OCI-LY7 (cell line): ENCODE measurements at regions not wholly inside any gene's neighbourhood (a gene's known extent, or its start where the extent isn't known, plus 50 kb on each side); places are given as distances from the start of the nearest gene placed in this dataset.

ENCODE experiments used
- BruUV-seq: library from RNA; stranded (reverse); fragments of 400-500 nt; replicated peaks from 2 replicates; lab custom pipeline; 2021; lab: Mats Ljungman, UMichigan
- CTCF ChIA-PET: fragments of 300-600 bp; sonication (Branson Sonifier 250); formaldehyde crosslinking; loops from one replicate; lab custom pipeline; 2022; ENCODE audit warnings: antibody characterized with exemption; ENCODE audit not compliant: unreplicated experiment; lab: Charles Lee
- POLR2A ChIA-PET: fragments of 300-600 bp; sonication (Branson Sonifier 250); formaldehyde crosslinking; loops from one replicate; lab custom pipeline; 2022; ENCODE audit warnings: antibody characterized with exemption; lab: Charles Lee
- DNase-seq: peaks from one replicate; pipeline ENCODE4 v3.0.0-alpha.2; 2015; ENCODE audit warnings: low spot score
- H2AFZ ChIP-seq: fragments of 200-600 bp; sonication (generic), shearing (Covaris generic); 2 replicates; pipeline ENCODE4 v1.6.1; 2014; ENCODE audit warnings: mild to moderate bottlenecking, antibody characterized with exemption, low read length, moderate library complexity
- H3K27ac ChIP-seq: fragments of 200-600 bp; sonication (generic); 2 replicates; pipeline ENCODE4 v1.5.1; 2014; ENCODE audit warnings: mixed run types, low read depth, mild to moderate bottlenecking, moderate library complexity, low read length, inconsistent platforms; ENCODE audit not compliant: poor library complexity, severe bottlenecking
- H3K36me3 ChIP-seq: fragments of 200-600 bp; sonication (generic); 2 replicates; pipeline ENCODE4 v1.6.1; 2014; ENCODE audit warnings: mild to moderate bottlenecking, antibody characterized with exemption, low read length, moderate library complexity, mixed read lengths; ENCODE audit not compliant: insufficient read depth
- H3K4me1 ChIP-seq: fragments of 200-600 bp; sonication (generic); 2 replicates; pipeline ENCODE4 v1.5.1; 2014; ENCODE audit warnings: mild to moderate bottlenecking, low read length; ENCODE audit not compliant: insufficient read depth, poor library complexity, severe bottlenecking
- H3K4me2 ChIP-seq: fragments of 200-600 bp; sonication (generic); 2 replicates; pipeline ENCODE4 v1.6.1; 2014; ENCODE audit warnings: mild to moderate bottlenecking, low read length
- H3K4me3 ChIP-seq: fragments of 200-600 bp; sonication (generic); 2 replicates; pipeline ENCODE4 v1.5.1; 2014; ENCODE audit warnings: mild to moderate bottlenecking, low read depth, low read length; ENCODE audit not compliant: poor library complexity, severe bottlenecking
- H3K79me2 ChIP-seq: fragments of 200-600 bp; sonication (generic); 2 replicates; pipeline ENCODE4 v1.6.1; 2016; ENCODE audit warnings: low read depth, mild to moderate bottlenecking, low read length, moderate library complexity, mixed read lengths; ENCODE audit not compliant: insufficient read depth
- H3K9me2 ChIP-seq: fragments of 200-600 bp; sonication (generic); 2 replicates; pipeline ENCODE4 v1.6.1; 2016; ENCODE audit warnings: mild to moderate bottlenecking, low read length, mixed read lengths; ENCODE audit not compliant: insufficient read depth
- H3K9me3 ChIP-seq: fragments of 200-600 bp; sonication (generic); 2 replicates; pipeline ENCODE4 v1.6.1; 2014; ENCODE audit warnings: mild to moderate bottlenecking, mixed run types, low read length, mixed read lengths
- H4K20me1 ChIP-seq: fragments of 200-600 bp; sonication (generic); 2 replicates; pipeline ENCODE4 v1.6.1; 2014; ENCODE audit warnings: mild to moderate bottlenecking, antibody characterized with exemption, low read length, moderate library complexity, mixed read lengths; ENCODE audit not compliant: insufficient read depth
- CTCF ChIP-seq: fragments of 200-600 bp; sonication (generic); conservative IDR thresholded peaks from 2 replicates; pipeline ENCODE4 v1.5.1; 2014; ENCODE audit warnings: mild to moderate bottlenecking, antibody characterized with exemption, low read length, moderate library complexity, mixed read lengths
- EZH2phosphoT487 ChIP-seq: fragments of 200-600 bp; sonication (generic); IDR thresholded peaks from 2 replicates; pipeline ENCODE4 v1.6.1; 2018; ENCODE audit warnings: low read depth, borderline replicate concordance, mild to moderate bottlenecking, mixed run types, antibody characterized with exemption, low read length, moderate library complexity, mixed read lengths
- intact Hi-C: fragments of 100-400 bp; cut with micrococcal nuclease; formaldehyde crosslinking; loops from one replicate; pipeline ENCODE4 v1.10.0; 2022; ENCODE audit not compliant: unreplicated experiment

- no peak for DNase-seq
- no peaks in the 10 kb centered on the region for H3K9me2 ChIP-seq
- ChIA-PET CTCF (no interaction called here), POLR2A (no interaction called here)
- H3K36me3 ChIP-seq = no peaks in the 10 kb centered on the region
- H3K4me2 ChIP-seq = no peak overlapping the region
- H3K9me3 ChIP-seq = no peaks in the 10 kb centered on the region
- H3K27ac ChIP-seq = no peak overlapping the region
- no TSS peak for BruUV-seq
- H3K4me3 ChIP-seq = no peak overlapping the region
- no peaks in the 10 kb centered on the region for H3K79me2 ChIP-seq
- no peaks in the 10 kb centered on the region for H3K4me1 ChIP-seq
- H4K20me1 ChIP-seq = no peaks in the 10 kb centered on the region
- no peak for TF ChIP-seq CTCF
- TF ChIP-seq EZH2phosphoT487 = no peak
- no peak overlapping the region for H2AFZ ChIP-seq
- intact Hi-C loops = no loop called here
Observed at GRCh38 chr18:1708006-1708405, 803.3 kb downstream of the ADCYAP1 start.

GRCh38 chr18:1710114-1710513 lies 805.4 kb downstream of the ADCYAP1 start:
- DNase-seq = no peak
- H4K20me1 ChIP-seq = no peaks in the 10 kb centered on the region
- no peak overlapping the region for H3K4me3 ChIP-seq
- no peaks in the 10 kb centered on the region for H3K9me2 ChIP-seq
- no TSS peak for BruUV-seq
- H3K4me2 ChIP-seq = no peak overlapping the region
- intact Hi-C loops = no loop called here
- no peaks in the 10 kb centered on the region for H3K79me2 ChIP-seq
- no peak overlapping the region for H2AFZ ChIP-seq
- no peak for TF ChIP-seq EZH2phosphoT487
- no peak for TF ChIP-seq CTCF
- H3K27ac ChIP-seq = no peak overlapping the region
- no peaks in the 10 kb centered on the region for H3K36me3 ChIP-seq
- H3K4me1 ChIP-seq = no peaks in the 10 kb centered on the region
- CTCF ChIA-PET = no interaction called here
- no peaks in the 10 kb centered on the region for H3K9me3 ChIP-seq
- POLR2A ChIA-PET = no interaction called here

- Histone ChIP-seq H3K9me2 (no peaks in the 10 kb centered on the region), H3K9me3 (no peaks in the 10 kb centered on the region), H2AFZ (no peak overlapping the region), H3K79me2 (no peaks in the 10 kb centered on the region), H3K4me2 (no peak overlapping the region), H3K36me3 (no peaks in the 10 kb centered on the region), H3K4me1 (no peaks in the 10 kb centered on the region), H4K20me1 (no peaks in the 10 kb centered on the region), H3K27ac (no peak overlapping the region), H3K4me3 (no peak overlapping the region)
- DNase-seq = no peak
- TF ChIP-seq EZH2phosphoT487 (no peak), CTCF (no peak)
- no TSS peak for BruUV-seq
- ChIA-PET POLR2A (no interaction called here), CTCF (no interaction called here)
- intact Hi-C loops = no loop called here
Observed at GRCh38 chr18:1732143-1732542, 827.5 kb downstream of the ADCYAP1 start.
